ENCODE measurements at regions not wholly inside any gene's neighbourhood (a gene's known extent, or its start where the extent isn't known, plus 50 kb on each side); places are given as distances from the start of the nearest gene placed in this dataset.

GRCh38 chr13:106699311-106699710 is 131.4 kb upstream of the ARGLU1 start:
- TF ChIP-seq CTCF (IDR thresholded peaks at IDR 0.05) (no peak), POLR2A (IDR thresholded peaks at IDR 0.05) (no peak)

DNA sequence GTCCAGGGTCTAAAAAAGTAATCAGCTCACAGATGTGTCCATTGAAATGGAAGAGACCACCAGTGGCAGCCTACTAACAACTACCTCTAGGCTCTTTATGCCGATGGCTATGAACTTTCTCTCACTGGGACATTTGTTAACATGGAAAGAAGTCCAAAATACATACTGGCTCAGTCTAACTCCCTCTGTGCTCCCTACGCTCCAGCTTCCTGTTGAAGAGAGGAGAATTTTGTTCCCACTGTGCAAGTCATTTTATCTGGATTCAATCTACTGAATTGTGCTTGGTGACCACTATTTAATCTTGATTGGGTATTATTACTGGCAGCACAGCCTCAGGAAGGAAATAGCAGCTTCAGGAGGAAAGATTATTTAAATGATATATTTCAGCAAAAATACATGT is 128.8 kb upstream of the ARGLU1 start:
- Histone ChIP-seq H3K4me1 (peaks cover 0 to 4% (median 0%) of the 10 kb centered on the region in 3 donors), H3K27me3 (no peaks in the 10 kb centered on the region), H3K4me3 (no peak overlapping the region), H3K9me3 (no peaks in the 10 kb centered on the region), H3K36me3 (no peaks in the 10 kb centered on the region), H3K27ac (no peak overlapping the region)
- intact Hi-C loops (cut with DNase I), result no loop called here
- 63 to 87% methylated on average over 2 of the region's 2 CpGs for WGBS, 2 donors
- no peak for TF ChIP-seq POLR2A (IDR thresholded peaks at IDR 0.05)
- no peak for TF ChIP-seq CTCF (IDR thresholded peaks at IDR 0.05)
- DNase-seq, result no peak

More at GRCh38 chr13:106699311-106699710, 131.4 kb upstream of the ARGLU1 start:
- intact Hi-C loops (cut with DNase I), result no loop called here
- Histone ChIP-seq H3K4me3 (no peak overlapping the region), H3K4me1 (no peaks in the 10 kb centered on the region), H3K36me3 (no peaks in the 10 kb centered on the region), H3K27ac (no peak overlapping the region), H3K27me3 (no peaks in the 10 kb centered on the region), H3K9me3 (no peaks in the 10 kb centered on the region)
- WGBS, 2 donors, result 58 to 74% methylated on average over 5 of the region's 5 CpGs
- no peak for DNase-seq

- Histone ChIP-seq H3K4me1 (peaks cover 0 to 10% (median 0%) of the 10 kb centered on the region in 3 donors), H3K9me3 (no peaks in the 10 kb centered on the region), H3K27me3 (no peaks in the 10 kb centered on the region), H3K27ac (no peak overlapping the region), H3K4me3 (no peak overlapping the region), H3K36me3 (no peaks in the 10 kb centered on the region)
- no peak for DNase-seq
- 92 to 93% methylated on average over 3 of the region's 3 CpGs for WGBS, 2 donors
- no peak for TF ChIP-seq CTCF (IDR thresholded peaks at IDR 0.05)
- no peak for TF ChIP-seq POLR2A (IDR thresholded peaks at IDR 0.05)
- intact Hi-C loops (cut with DNase I), result no loop called here
These were observed 128.2 kb upstream of the ARGLU1 start for GRCh38 chr13:106696140-106696539.

DNA sequence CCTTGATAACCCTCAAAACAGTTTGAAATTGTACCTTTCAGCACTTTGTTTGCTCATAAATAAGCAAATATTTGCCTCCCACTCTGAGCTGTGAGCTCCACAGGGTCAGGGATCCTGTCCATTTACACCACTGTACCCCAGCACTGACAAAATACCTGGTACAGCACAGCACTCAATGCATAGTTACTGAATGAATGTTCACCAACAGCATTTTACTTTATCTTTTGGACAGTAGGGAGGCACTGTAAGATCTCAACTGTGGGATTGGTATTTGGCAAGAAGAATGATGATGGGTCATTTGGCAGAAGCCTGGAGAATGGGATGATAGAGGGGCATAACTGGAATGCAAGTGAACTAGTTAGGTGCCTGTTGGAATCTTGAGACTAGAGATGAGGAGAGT is 127.2 kb upstream of the ARGLU1 start:
- Histone ChIP-seq H3K27me3 (no peaks in the 10 kb centered on the region), H3K9me3 (no peaks in the 10 kb centered on the region), H3K27ac (no peak overlapping the region), H3K4me3 (no peak overlapping the region), H3K4me1 (peaks cover 0 to 17% (median 0%) of the 10 kb centered on the region in 3 donors), H3K36me3 (no peaks in the 10 kb centered on the region)
- DNase-seq, result no peak
- TF ChIP-seq CTCF (IDR thresholded peaks at IDR 0.05), result no peak
- TF ChIP-seq POLR2A (IDR thresholded peaks at IDR 0.05), result no peak
- intact Hi-C loops (cut with DNase I), result no loop called here

DNA sequence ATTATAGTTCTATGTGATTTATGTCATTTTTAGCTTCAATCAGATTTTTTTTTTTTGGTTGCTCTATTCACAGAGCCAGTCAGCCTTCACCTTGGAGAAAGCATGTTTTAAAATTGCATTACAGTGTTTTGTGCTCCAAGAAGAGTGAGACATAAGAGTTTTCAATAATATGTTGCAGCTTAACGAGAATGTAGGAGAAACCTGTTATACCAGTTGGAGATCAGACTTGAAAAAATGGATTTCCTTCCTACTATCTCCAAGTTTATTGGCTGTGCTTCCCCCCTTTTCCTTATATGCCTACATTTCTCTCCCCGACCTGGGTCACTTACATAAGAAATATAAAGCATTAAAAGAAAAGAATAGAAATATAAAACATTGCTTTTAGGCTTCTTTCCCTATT is 123.9 kb upstream of the ARGLU1 start:
- H3K36me3 ChIP-seq, result no peaks in the 10 kb centered on the region
- 25 to 33% methylated on average over 2 of the region's 2 CpGs for WGBS, 2 donors
- intact Hi-C loops (cut with DNase I), result no loop called here
- DNase-seq, result no peak
- no peaks in the 10 kb centered on the region for H3K9me3 ChIP-seq
- no peak overlapping the region for H3K4me3 ChIP-seq
- H3K27ac ChIP-seq, result no peak overlapping the region
- no peaks in the 10 kb centered on the region for H3K27me3 ChIP-seq
- no peak for TF ChIP-seq CTCF (IDR thresholded peaks at IDR 0.05)
- TF ChIP-seq POLR2A (IDR thresholded peaks at IDR 0.05), result no peak
- peaks cover 0 to 17% (median 0%) of the 10 kb centered on the region in 3 donors for H3K4me1 ChIP-seq
